ENCODE measurements at regions not wholly inside any gene's neighbourhood (a gene's known extent, or its start where the extent isn't known, plus 50 kb on each side); places are given as distances from the start of the nearest gene placed in this dataset.
A peak's percentile ranks its signal among the peaks of the same experiment; 100 is the strongest.

DNA sequence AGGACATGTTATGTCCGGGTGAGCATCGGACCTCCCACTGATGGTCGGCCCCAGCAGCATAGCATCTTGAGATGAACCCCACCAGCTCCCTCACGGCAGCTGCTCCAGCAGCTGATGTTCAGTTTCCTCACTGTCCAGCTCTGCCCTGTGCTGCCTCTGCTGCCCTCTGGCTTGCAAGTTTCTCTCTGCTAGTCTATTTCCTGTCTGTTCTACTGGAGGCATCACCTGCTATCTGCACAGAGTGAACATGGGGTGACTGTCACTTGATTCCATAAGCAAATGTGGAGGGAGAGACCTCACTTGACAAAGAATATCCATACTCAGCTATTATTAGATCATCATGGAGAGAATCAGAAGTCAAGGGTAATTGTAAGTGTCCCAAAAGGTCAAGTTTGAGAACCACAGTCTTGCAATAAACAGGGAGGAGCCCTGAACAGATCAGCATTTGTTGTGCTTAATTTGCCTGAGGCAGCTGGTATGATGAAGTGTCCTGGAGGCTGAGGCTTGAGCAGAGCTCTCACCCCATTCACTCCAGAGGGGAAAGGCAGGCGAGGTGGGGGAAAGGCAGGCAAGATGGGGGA lies 702.8 kb downstream of the SEMA5A start:
- peaks cover 2% of the 10 kb centered on the region; the same call in 1 of the 2 replicates for H3K27me3 Mint-ChIP-seq (ENCODE audit: insufficient read depth)
- peak; percentile 71 for DNase-seq

DNA sequence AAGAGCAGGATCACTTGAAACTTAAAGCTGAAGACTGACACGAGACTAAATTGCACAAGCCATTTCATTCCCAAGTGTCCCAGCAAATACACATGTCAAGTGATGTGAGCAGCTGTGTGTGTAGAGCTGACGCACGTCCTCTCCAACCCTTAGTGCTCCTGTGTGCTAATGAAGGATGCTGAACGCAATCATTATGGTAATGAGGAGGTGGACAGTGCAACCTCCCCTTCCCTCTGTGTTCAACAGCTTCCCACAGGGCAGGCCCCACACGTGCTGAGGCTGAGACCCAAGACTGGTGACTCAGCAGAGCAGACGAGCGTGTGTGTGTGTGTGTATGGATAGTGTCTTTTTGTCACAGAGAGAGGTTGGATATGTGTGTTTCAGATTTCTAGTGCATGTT lies 702.1 kb downstream of the SEMA5A start:
- peak; percentile 81 for DNase-seq
- Mint-ChIP-seq H3K4me1 (ENCODE audit: low read depth) (peaks cover 61% of the 10 kb centered on the region), H3K4me3 (peak overlapping the region; percentile 35), H3K27me3 (ENCODE audit: insufficient read depth) (peaks cover 2% of the 10 kb centered on the region; the same call in 1 of the 2 replicates), H3K9me3 (peaks cover 13% of the 10 kb centered on the region), H3K27ac (peak overlapping the region; percentile 90), H3K36me3 (ENCODE audit: low read depth) (peaks cover 9% of the 10 kb centered on the region; the same call in 1 of the 2 replicates)
- TF ChIP-seq, protein P1, sequence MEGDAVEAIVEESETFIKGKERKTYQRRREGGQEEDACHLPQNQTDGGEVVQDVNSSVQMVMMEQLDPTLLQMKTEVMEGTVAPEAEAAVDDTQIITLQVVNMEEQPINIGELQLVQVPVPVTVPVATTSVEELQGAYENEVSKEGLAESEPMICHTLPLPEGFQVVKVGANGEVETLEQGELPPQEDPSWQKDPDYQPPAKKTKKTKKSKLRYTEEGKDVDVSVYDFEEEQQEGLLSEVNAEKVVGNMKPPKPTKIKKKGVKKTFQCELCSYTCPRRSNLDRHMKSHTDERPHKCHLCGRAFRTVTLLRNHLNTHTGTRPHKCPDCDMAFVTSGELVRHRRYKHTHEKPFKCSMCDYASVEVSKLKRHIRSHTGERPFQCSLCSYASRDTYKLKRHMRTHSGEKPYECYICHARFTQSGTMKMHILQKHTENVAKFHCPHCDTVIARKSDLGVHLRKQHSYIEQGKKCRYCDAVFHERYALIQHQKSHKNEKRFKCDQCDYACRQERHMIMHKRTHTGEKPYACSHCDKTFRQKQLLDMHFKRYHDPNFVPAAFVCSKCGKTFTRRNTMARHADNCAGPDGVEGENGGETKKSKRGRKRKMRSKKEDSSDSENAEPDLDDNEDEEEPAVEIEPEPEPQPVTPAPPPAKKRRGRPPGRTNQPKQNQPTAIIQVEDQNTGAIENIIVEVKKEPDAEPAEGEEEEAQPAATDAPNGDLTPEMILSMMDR (IDR thresholded peaks at IDR 0.05), result no peak

More for the DNA sequence above, 702.8 kb downstream of the SEMA5A start:
- Mint-ChIP-seq H3K27ac (peak overlapping the region; percentile 90), H3K4me3 (peak overlapping the region; percentile 61), H3K36me3 (ENCODE audit: low read depth) (peaks cover 9% of the 10 kb centered on the region; the same call in 1 of the 2 replicates), H3K9me3 (peaks cover 13% of the 10 kb centered on the region), H3K4me1 (ENCODE audit: low read depth) (peaks cover 53% of the 10 kb centered on the region)
- TF ChIP-seq, protein P1 (IDR thresholded peaks at IDR 0.05), result peak; percentile 80

DNA sequence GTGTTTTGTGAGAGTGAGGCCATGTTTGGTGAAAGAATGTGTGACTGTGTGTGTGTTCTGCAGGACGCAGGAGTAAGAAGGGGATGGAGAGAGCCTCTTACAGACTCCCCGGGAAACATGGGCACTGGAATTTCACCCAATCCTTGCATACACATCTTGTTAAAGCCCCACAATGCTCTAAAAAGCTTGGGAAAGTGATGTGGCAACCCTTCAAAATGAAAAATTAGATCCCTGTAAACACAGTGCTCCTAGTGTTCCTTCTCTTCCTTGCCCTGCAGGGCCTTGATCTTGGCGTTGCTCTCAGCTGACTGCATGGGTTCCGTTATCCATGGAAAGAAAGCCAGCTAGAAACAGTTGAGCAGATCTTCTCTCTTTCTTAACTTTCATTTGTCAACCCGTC lies 701.7 kb downstream of the SEMA5A start:
- Mint-ChIP-seq H3K9me3 (peaks cover 13% of the 10 kb centered on the region), H3K27ac (peak overlapping the region; percentile 90), H3K36me3 (ENCODE audit: low read depth) (peaks cover 9% of the 10 kb centered on the region; the same call in 1 of the 2 replicates), H3K4me1 (ENCODE audit: low read depth) (peaks cover 65% of the 10 kb centered on the region), H3K27me3 (ENCODE audit: insufficient read depth) (peaks cover 2% of the 10 kb centered on the region; the same call in 1 of the 2 replicates), H3K4me3 (peak overlapping the region; percentile 35)
- no peak for DNase-seq
- TF ChIP-seq, protein P1 (IDR thresholded peaks at IDR 0.05), result no peak

DNA sequence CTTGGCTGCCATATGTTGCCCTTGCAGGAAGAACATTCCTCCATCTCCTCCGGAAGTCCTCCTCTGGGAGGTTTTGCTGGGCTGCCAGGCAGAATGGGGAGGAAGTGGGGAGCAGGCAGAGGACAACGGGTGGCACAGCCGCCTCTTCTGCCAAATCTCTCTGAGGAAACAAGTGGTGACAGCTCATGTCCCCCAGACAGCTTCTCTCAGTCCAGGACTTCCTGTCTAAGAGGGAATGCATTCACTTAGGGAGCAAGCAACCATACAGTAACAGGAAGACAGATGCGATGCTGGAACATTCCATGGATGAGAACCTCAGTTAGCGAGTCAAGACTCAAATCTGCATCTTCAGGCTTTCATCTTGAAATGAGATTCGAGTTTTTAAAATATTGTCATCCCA lies 701.0 kb downstream of the SEMA5A start:
- no peak for DNase-seq
- H3K36me3 Mint-ChIP-seq (ENCODE audit: low read depth), result peaks cover 8% of the 10 kb centered on the region; the same call in 1 of the 2 replicates
- TF ChIP-seq, protein P1 (IDR thresholded peaks at IDR 0.05), result no peak
- peak overlapping the region; percentile 11; the same call in 1 of the 2 replicates for H3K4me3 Mint-ChIP-seq
- H3K9me3 Mint-ChIP-seq, result peaks cover 10% of the 10 kb centered on the region
- peaks cover 2% of the 10 kb centered on the region; the same call in 1 of the 2 replicates for H3K27me3 Mint-ChIP-seq (ENCODE audit: insufficient read depth)
- peaks cover 71% of the 10 kb centered on the region for H3K4me1 Mint-ChIP-seq (ENCODE audit: low read depth)
- peak overlapping the region; percentile 90 for H3K27ac Mint-ChIP-seq

DNA sequence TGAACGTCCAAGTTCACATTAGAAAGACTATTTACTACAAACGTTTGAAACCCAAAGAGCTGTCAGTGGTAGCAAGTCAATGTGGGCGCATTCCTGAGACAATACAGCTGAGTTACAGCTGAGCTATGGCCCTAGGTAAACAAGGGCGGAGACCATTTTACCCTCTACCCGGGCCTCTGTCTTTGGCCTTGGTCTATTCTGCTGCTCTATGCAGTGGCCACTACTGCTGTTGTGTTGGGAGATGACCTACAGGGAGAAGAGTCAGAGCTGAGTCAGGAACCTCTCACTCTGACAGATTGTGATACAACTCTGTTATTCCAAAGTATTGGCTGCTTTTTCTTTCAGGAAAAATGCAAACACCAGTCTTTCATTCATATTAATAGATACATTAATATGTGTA lies 700.6 kb downstream of the SEMA5A start:
- H3K27ac Mint-ChIP-seq, result peak overlapping the region; percentile 90
- H3K4me3 Mint-ChIP-seq, result no peak overlapping the region; the same call in 1 of the 2 replicates
- peaks cover 76% of the 10 kb centered on the region for H3K4me1 Mint-ChIP-seq (ENCODE audit: low read depth)
- H3K9me3 Mint-ChIP-seq, result peaks cover 7% of the 10 kb centered on the region
- H3K36me3 Mint-ChIP-seq (ENCODE audit: low read depth), result peaks cover 4% of the 10 kb centered on the region; the same call in 1 of the 2 replicates
- TF ChIP-seq, protein P1 (IDR thresholded peaks at IDR 0.05), result no peak
- peak; percentile 56 for DNase-seq
- H3K27me3 Mint-ChIP-seq (ENCODE audit: insufficient read depth), result peaks cover 2% of the 10 kb centered on the region; the same call in 1 of the 2 replicates
